Osteocyte (in vitro differentiated cells): ENCODE measurements at regions not wholly inside any gene's neighbourhood (a gene's known extent, or its start where the extent isn't known, plus 50 kb on each side); places are given as distances from the start of the nearest gene placed in this dataset.
A peak's percentile ranks its signal among the peaks of the same experiment; 100 is the strongest.

Experiments
- DNase-seq: peaks from one replicate; pipeline ENCODE4 v3.0.0; 2021; ENCODE audit warnings: mixed read lengths; ENCODE audit not compliant: unreplicated experiment; ENCODE audit errors: extremely low spot score
- H3K27ac Mint-ChIP-seq: one replicate; pipeline ENCODE4 v1.8.0; 2021; ENCODE audit warnings: mild to moderate bottlenecking, mixed read lengths; ENCODE audit not compliant: unreplicated experiment
- H3K27me3 Mint-ChIP-seq: one replicate; pipeline ENCODE4 v1.8.0; 2021; ENCODE audit warnings: mixed read lengths; ENCODE audit not compliant: unreplicated experiment
- H3K36me3 Mint-ChIP-seq: one replicate; pipeline ENCODE4 v1.8.0; 2021; ENCODE audit warnings: mixed read lengths; ENCODE audit not compliant: unreplicated experiment
- H3K4me1 Mint-ChIP-seq: one replicate; pipeline ENCODE4 v1.8.0; 2021; ENCODE audit warnings: mixed read lengths; ENCODE audit not compliant: unreplicated experiment
- H3K4me3 Mint-ChIP-seq: one replicate; pipeline ENCODE4 v1.8.0; 2021; ENCODE audit warnings: mild to moderate bottlenecking, moderate library complexity, mixed read lengths; ENCODE audit not compliant: unreplicated experiment
- H3K9me3 Mint-ChIP-seq: one replicate; pipeline ENCODE4 v1.8.0; 2021; ENCODE audit warnings: mixed read lengths; ENCODE audit not compliant: unreplicated experiment
- TF ChIP-seq, protein P1 (sequence below): fragments of 200-600 bp; sonication (generic); IDR thresholded peaks from 2 replicates; pipeline ENCODE4 v1.5.0; 2021; ENCODE audit warnings: antibody characterized with exemption, mild to moderate bottlenecking, moderate library complexity

DNA sequence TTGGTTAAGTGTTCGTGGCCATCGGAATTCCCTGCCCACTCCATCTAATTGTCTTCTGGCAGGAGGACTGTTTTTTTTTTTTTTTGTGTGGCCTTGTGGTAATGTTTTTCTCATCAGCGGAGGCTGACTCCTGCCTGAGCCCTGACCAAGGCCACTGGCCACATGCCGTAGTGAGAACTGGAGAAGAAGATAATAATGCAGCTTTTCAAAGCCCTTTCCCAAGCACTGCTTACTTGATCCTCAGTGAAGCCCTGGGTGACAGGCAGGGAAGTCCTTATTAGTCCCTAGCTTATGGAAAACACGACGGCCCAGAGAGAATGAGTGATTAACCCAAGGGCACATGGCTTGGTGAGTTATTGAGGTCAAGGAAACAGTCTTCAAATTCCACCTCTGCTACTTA is 71.2 kb downstream of the ADM start:
- TF ChIP-seq, protein P1, sequence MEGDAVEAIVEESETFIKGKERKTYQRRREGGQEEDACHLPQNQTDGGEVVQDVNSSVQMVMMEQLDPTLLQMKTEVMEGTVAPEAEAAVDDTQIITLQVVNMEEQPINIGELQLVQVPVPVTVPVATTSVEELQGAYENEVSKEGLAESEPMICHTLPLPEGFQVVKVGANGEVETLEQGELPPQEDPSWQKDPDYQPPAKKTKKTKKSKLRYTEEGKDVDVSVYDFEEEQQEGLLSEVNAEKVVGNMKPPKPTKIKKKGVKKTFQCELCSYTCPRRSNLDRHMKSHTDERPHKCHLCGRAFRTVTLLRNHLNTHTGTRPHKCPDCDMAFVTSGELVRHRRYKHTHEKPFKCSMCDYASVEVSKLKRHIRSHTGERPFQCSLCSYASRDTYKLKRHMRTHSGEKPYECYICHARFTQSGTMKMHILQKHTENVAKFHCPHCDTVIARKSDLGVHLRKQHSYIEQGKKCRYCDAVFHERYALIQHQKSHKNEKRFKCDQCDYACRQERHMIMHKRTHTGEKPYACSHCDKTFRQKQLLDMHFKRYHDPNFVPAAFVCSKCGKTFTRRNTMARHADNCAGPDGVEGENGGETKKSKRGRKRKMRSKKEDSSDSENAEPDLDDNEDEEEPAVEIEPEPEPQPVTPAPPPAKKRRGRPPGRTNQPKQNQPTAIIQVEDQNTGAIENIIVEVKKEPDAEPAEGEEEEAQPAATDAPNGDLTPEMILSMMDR: no peak
- no peak overlapping the region for H3K27ac Mint-ChIP-seq
- no peak overlapping the region for H3K4me3 Mint-ChIP-seq
- H3K36me3 Mint-ChIP-seq: no peaks in the 10 kb centered on the region
- H3K27me3 Mint-ChIP-seq: no peaks in the 10 kb centered on the region
- no peaks in the 10 kb centered on the region for H3K9me3 Mint-ChIP-seq
- DNase-seq: no peak
- H3K4me1 Mint-ChIP-seq: peaks cover 16% of the 10 kb centered on the region

DNA sequence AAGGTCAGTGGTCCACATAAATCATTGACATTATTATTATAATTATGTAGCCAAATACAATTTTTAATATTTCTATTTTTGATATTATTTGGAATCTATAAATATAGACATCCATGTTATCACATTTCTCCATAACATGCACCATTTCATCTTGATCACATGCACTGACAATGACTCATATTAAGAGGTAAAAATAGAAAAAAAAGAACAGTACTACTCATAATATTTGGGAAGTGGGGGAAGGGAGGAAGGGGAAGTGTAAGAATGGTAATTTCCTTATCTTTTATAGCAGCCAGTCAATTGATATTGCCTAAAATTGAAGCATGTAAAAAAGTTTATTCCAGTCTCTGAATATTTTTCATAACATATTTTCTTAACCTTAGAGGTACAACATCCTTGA is 72.3 kb downstream of the ADM start:
- no peak for DNase-seq
- Mint-ChIP-seq H3K4me3 (no peak overlapping the region), H3K27ac (no peak overlapping the region), H3K9me3 (no peaks in the 10 kb centered on the region), H3K36me3 (no peaks in the 10 kb centered on the region), H3K27me3 (peaks cover 4% of the 10 kb centered on the region), H3K4me1 (peaks cover 19% of the 10 kb centered on the region)
- TF ChIP-seq, protein P1: no peak

DNA sequence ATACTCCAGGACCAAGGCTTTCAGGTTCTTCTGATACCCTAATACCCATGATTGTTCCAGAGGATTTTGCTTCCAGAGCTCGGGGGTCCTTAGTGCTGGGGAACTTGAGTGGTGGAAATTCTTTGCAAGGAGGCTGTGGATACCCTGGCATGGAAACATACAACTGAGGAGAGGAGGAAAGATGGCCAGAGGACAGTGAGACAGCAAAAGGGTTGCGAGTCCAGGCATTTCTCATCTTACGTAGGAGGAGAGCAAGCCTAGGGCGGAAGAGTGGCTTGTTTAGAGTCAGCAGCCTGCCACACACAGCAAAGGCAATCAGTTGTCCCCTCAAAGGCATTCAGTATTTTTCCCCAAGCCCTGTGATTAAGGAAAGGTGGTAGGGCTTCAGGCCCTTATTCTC is 73.5 kb downstream of the ADM start:
- TF ChIP-seq, protein P1: no peak
- no peaks in the 10 kb centered on the region for H3K9me3 Mint-ChIP-seq
- DNase-seq: peak; percentile 56
- no peak overlapping the region for H3K4me3 Mint-ChIP-seq
- no peaks in the 10 kb centered on the region for H3K36me3 Mint-ChIP-seq
- peaks cover 8% of the 10 kb centered on the region for H3K27me3 Mint-ChIP-seq
- H3K27ac Mint-ChIP-seq: no peak overlapping the region
- H3K4me1 Mint-ChIP-seq: peaks cover 20% of the 10 kb centered on the region

DNA sequence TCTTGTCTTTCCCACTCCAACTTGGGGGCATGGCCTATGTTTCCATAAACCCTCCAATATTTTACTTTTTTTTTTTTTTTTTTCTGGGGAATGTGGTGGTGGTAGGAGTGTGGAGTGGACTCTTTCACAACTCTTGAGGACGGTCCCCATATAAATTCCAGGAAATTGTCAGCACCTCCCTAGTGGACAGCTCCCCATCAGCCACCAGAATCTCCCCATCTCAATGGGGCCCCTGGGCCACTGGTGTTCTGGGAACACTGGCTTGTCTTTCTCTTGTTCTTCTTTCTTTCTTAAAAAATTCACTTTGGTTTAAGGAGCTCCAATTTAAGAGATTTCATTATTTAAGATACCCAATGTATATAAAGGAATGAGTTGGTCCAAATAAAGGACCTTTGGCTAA is 74.1 kb downstream of the ADM start:
- Mint-ChIP-seq H3K27me3 (peaks cover 8% of the 10 kb centered on the region), H3K9me3 (no peaks in the 10 kb centered on the region), H3K27ac (no peak overlapping the region), H3K36me3 (no peaks in the 10 kb centered on the region), H3K4me3 (no peak overlapping the region), H3K4me1 (peaks cover 18% of the 10 kb centered on the region)
- TF ChIP-seq, protein P1: no peak
- no peak for DNase-seq

DNA sequence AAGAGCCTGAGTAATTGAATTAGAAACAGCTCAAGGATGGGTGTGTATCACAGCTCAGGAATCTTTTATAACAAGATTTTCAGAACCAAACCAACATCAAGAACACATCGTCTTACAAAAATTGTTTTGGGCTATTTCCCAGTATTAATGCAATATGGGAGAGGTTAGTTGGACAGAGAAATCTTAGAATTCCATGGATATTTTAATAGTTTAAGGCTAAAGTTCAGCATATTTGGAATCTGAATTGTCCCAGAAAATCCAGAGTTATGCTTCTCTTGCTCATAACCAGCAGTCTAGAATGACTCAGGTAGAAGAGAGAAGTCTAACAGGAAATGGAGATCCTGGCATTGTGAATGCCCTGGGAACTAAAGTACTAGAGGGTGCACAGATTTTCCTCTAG is 74.6 kb downstream of the ADM start:
- no peak for DNase-seq
- no peaks in the 10 kb centered on the region for H3K36me3 Mint-ChIP-seq
- no peak overlapping the region for H3K4me3 Mint-ChIP-seq
- TF ChIP-seq, protein P1: no peak
- peaks cover 8% of the 10 kb centered on the region for H3K27me3 Mint-ChIP-seq
- H3K9me3 Mint-ChIP-seq: no peaks in the 10 kb centered on the region
- H3K27ac Mint-ChIP-seq: no peak overlapping the region
- peaks cover 18% of the 10 kb centered on the region for H3K4me1 Mint-ChIP-seq
